GM18909 (cell line): ENCODE measurements at regions not wholly inside any gene's neighbourhood (a gene's known extent, or its start where the extent isn't known, plus 50 kb on each side); places are given as distances from the start of the nearest gene placed in this dataset.

Experiments used
- ATAC-seq: cut with Tn5 transposase; IDR thresholded peaks from one replicate; pipeline ENCODE4 v1.9.1; 2021; ENCODE audit warnings: mild to moderate bottlenecking; ENCODE audit not compliant: unreplicated experiment, poor library complexity

GRCh38 chr3:73915886-73916285 lies 291.1 kb upstream of the PDZRN3 start:
- no peak for ATAC-seq

GRCh38 chr3:73908218-73908617 lies 283.5 kb upstream of the PDZRN3 start:
- ATAC-seq: no peak

GRCh38 chr3:73901686-73902085 lies 276.9 kb upstream of the PDZRN3 start:
- ATAC-seq: no peak

GRCh38 chr3:73894474-73895213 lies 269.9 kb upstream of the PDZRN3 start:
- no peak for ATAC-seq

- ATAC-seq: no peak
Observed at GRCh38 chr3:73893089-73893488, 268.3 kb upstream of the PDZRN3 start.

- ATAC-seq: no peak
Observed at GRCh38 chr3:73885862-73886261, 261.1 kb upstream of the PDZRN3 start.

GRCh38 chr3:73884361-73884760 lies 259.6 kb upstream of the PDZRN3 start:
- ATAC-seq: no peak

- no peak for ATAC-seq
Observed at GRCh38 chr3:73883497-73883896, 258.8 kb upstream of the PDZRN3 start.

- no peak for ATAC-seq
Observed at GRCh38 chr3:73874606-73875369, 250.0 kb upstream of the PDZRN3 start.

- ATAC-seq: no peak
Observed at GRCh38 chr3:73874161-73874560, 249.4 kb upstream of the PDZRN3 start.

GRCh38 chr3:73868688-73869315 lies 244.1 kb upstream of the PDZRN3 start:
- no peak for ATAC-seq

GRCh38 chr3:73867524-73867923 lies 242.8 kb upstream of the PDZRN3 start:
- ATAC-seq: no peak

- ATAC-seq: no peak
Observed at GRCh38 chr3:73866846-73867245, 242.1 kb upstream of the PDZRN3 start.

- no peak for ATAC-seq
Observed at GRCh38 chr3:73863546-73864079, 238.9 kb upstream of the PDZRN3 start.

GRCh38 chr3:73855813-73856212 lies 231.1 kb upstream of the PDZRN3 start:
- no peak for ATAC-seq

GRCh38 chr3:73848173-73848906 lies 223.6 kb upstream of the PDZRN3 start:
- ATAC-seq: no peak

GRCh38 chr3:73846951-73847350 lies 222.2 kb upstream of the PDZRN3 start:
- no peak for ATAC-seq

GRCh38 chr3:73839032-73839431 lies 214.3 kb upstream of the PDZRN3 start:
- ATAC-seq: no peak

- ATAC-seq: no peak
Observed at GRCh38 chr3:73835945-73836344, 211.2 kb upstream of the PDZRN3 start.

GRCh38 chr3:73832426-73832825 lies 207.7 kb upstream of the PDZRN3 start:
- ATAC-seq: no peak
